Body of pancreas (tissue), 4 donors: ENCODE measurements at regions not wholly inside any gene's neighbourhood (a gene's known extent, or its start where the extent isn't known, plus 50 kb on each side); places are given as distances from the start of the nearest gene placed in this dataset.
"Not testable (repeated sequence)": the region's sequence is repeated elsewhere in the genome, so short reads cannot be mapped to it uniquely, and the experiment has no call there.

Experiments used
- CTCF ChIP-seq, 7 experiments: fragments of 450-650 bp in 4 of 7; fragments of 200-600 bp in 3 of 7; sonication (generic) in 3 of 7; IDR thresholded peaks; one replicate each; pipeline ENCODE4 v1.5.1; 2016 to 2019; ENCODE audit warnings: antibody characterized with exemption in 7 of 7
- POLR2A ChIP-seq, 3 donors: fragments of 450-650 bp; IDR thresholded peaks; one replicate each; pipeline ENCODE4 v1.6.1; 2016; ENCODE audit warnings: antibody characterized with exemption in 3 of 3, mild to moderate bottlenecking in 2 of 3

GRCh38 chr6:157736555-157736954, 86.5 kb upstream of the SNX9 start:
- TF ChIP-seq CTCF, POLR2A (IDR thresholded peaks at IDR 0.05): not testable (repeated sequence)
